ENCODE measurements at regions not wholly inside any gene's neighbourhood (a gene's known extent, or its start where the extent isn't known, plus 50 kb on each side); places are given as distances from the start of the nearest gene placed in this dataset.
"Not testable (repeated sequence)": the region's sequence is repeated elsewhere in the genome, so short reads cannot be mapped to it uniquely, and the experiment has no call there.

GRCh38 chr21:15979493-15979892 is 249.7 kb downstream of the USP25 start:
- TF ChIP-seq, protein P1, sequence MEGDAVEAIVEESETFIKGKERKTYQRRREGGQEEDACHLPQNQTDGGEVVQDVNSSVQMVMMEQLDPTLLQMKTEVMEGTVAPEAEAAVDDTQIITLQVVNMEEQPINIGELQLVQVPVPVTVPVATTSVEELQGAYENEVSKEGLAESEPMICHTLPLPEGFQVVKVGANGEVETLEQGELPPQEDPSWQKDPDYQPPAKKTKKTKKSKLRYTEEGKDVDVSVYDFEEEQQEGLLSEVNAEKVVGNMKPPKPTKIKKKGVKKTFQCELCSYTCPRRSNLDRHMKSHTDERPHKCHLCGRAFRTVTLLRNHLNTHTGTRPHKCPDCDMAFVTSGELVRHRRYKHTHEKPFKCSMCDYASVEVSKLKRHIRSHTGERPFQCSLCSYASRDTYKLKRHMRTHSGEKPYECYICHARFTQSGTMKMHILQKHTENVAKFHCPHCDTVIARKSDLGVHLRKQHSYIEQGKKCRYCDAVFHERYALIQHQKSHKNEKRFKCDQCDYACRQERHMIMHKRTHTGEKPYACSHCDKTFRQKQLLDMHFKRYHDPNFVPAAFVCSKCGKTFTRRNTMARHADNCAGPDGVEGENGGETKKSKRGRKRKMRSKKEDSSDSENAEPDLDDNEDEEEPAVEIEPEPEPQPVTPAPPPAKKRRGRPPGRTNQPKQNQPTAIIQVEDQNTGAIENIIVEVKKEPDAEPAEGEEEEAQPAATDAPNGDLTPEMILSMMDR (conservative IDR thresholded peaks at IDR 0.05; ENCODE audit: low read depth, low read length): not testable (repeated sequence)
- not testable (repeated sequence) for TF ChIP-seq EZH2 (IDR thresholded peaks at IDR 0.05; ENCODE audit: borderline replicate concordance, low read depth, low read length, poor library complexity, severe bottlenecking)

All from A673 (cell line).